Heart left ventricle (tissue), 16 donors: ENCODE measurements at regions not wholly inside any gene's neighbourhood (a gene's known extent, or its start where the extent isn't known, plus 50 kb on each side); places are given as distances from the start of the nearest gene placed in this dataset.

ENCODE experiments used
- ATAC-seq, 4 donors: fragments of 200-7000 bp; cut with Tn5 transposase; one replicate each; pipeline ENCODE4 v1.9.1; 2020 to 2022; ENCODE audit warnings: moderate library complexity in 4 of 4, mild to moderate bottlenecking in 3 of 4, moderate number of reproducible peaks in 1 of 4
- DNase-seq, 5 donors: peaks; one replicate each; pipeline ENCODE4 v3.0.0-alpha.2; 2020
- H3K27ac ChIP-seq, 12 donors: fragments of 200-600 bp; sonication (generic) in 4 of 12; one replicate each; pipeline versions ENCODE4 v1.5.0 to v1.8.0; 2016 to 2022; ENCODE audit warnings: mild to moderate bottlenecking in 2 of 12
- H3K27me3 ChIP-seq, 9 donors: fragments of 200-600 bp; sonication (generic) in 2 of 9; one replicate each; pipeline versions ENCODE4 v1.5.1 to v1.8.0; 2016 to 2022; ENCODE audit warnings: mild to moderate bottlenecking in 3 of 9
- H3K36me3 ChIP-seq, 9 donors: fragments of 200-600 bp; sonication (generic) in 2 of 9; one replicate each; pipeline versions ENCODE4 v1.5.0 to v1.8.0; 2018 to 2022; ENCODE audit warnings: mild to moderate bottlenecking in 2 of 9
- H3K4me1 ChIP-seq, 12 donors: fragments of 200-600 bp; sonication (generic) in 4 of 12; one replicate each; pipeline versions ENCODE4 v1.5.0 to v1.8.0; 2016 to 2022; ENCODE audit warnings: mild to moderate bottlenecking in 3 of 12
- H3K4me3 ChIP-seq, 12 donors: fragments of 200-600 bp; sonication (generic) in 4 of 12; one replicate each; pipeline versions ENCODE4 v1.5.0 to v1.8.0; 2017 to 2022; ENCODE audit warnings: mild to moderate bottlenecking in 9 of 12, moderate library complexity in 4 of 12
- H3K9me3 ChIP-seq, 12 donors: fragments of 200-600 bp; sonication (generic) in 4 of 12; one replicate each; pipeline versions ENCODE4 v1.5.0 to v1.8.0; 2016 to 2022; ENCODE audit warnings: mild to moderate bottlenecking in 1 of 12
- CTCF ChIP-seq, 12 donors: fragments of 200-600 bp; sonication (generic) in 4 of 12; IDR thresholded peaks; one replicate each; pipeline versions ENCODE4 v1.5.0 to v1.8.0; 2018 to 2022; ENCODE audit warnings: antibody characterized with exemption in 12 of 12, mild to moderate bottlenecking in 5 of 12
- POLR2A ChIP-seq, 2 donors: fragments of 450-650 bp; IDR thresholded peaks; one replicate each; pipeline ENCODE4 v1.6.1; 2017; ENCODE audit warnings: antibody characterized with exemption in 2 of 2, mild to moderate bottlenecking in 2 of 2, moderate library complexity in 2 of 2
- WGBS, 4 donors: extraction: QIAGEN DNeasy Blood & Tissue Kit in 2 of 4; methylation state at CpG; one replicate each; pipeline versions ENCODE4 v1.1.5 to v1.1.7; 2013 to 2018; 5-methylcytosine and 5-hydroxymethylcytosine counted together
- intact Hi-C, 10 donors: fragments of 100-400 bp; cut with DNase I; formaldehyde crosslinking; loops; one replicate each; pipeline versions ENCODE4 v1.11.1 to v1.14.2; 2022
- donor health status: ischemic (EF 13 %, LVEDD 7.1; RV severe dilation, severe dysfunction).
- donor health status: healthy with polysubstance abuse.
- donor health status: DM: no; HTN: yes; CAD: no.
- donor health status: DM: no; HTN: no; CAD: no.
- donor health status: ischemic (EF 25% LVEDD 6.9; RV normal size, moderate dysfunction).
- donor health status: ischemic (EF 25% LVEDD 5.7; RV mildly dilated, moderate dysfunction).
- donor health status: healthy.
- donor health status: DM: yes; HTN: yes; CAD: no.
- donor health status: ischemic (EF 35%, LVEDD 5.7; RV mildly dilated, moderate dysfunction).
- donor health status: nonischemic (EF 11% LVEDD 7.7; RV severe dilation, severe dysfunction).
- donor health status: DM: yes; HTN: yes; CAD: no.
- donor health status: PGD.
- donor health status: ischemic (EF 29% LVEDD 5.4; RV normal size, mild dysfunction).
- donor health status: nonischemic (EF 23%, LVEDD 6.1; RV moderate dilation, normal function).

GRCh38 chr6:103085801-103086200 lies 1692.3 kb downstream of the GRIK2 start:
- ATAC-seq (no peak), DNase-seq (no peak)
- Histone ChIP-seq H3K36me3 (no peaks in the 10 kb centered on the region), H3K4me1 (no peaks in the 10 kb centered on the region), H3K27me3 (no peaks in the 10 kb centered on the region), H3K9me3 (peaks cover 0 to under 1% (median 0%) of the 10 kb centered on the region in 12 donors), H3K27ac (no peak overlapping the region), H3K4me3 (no peak overlapping the region)
- TF ChIP-seq CTCF (IDR thresholded peaks at IDR 0.05) (no peak), POLR2A (IDR thresholded peaks at IDR 0.05) (no peak)
- intact Hi-C loops, result no loop called here

- Histone ChIP-seq H3K27ac (no peak overlapping the region), H3K27me3 (no peaks in the 10 kb centered on the region), H3K36me3 (no peaks in the 10 kb centered on the region), H3K9me3 (peaks cover 0 to 4% (median 0%) of the 10 kb centered on the region in 12 donors), H3K4me3 (no peak overlapping the region), H3K4me1 (no peaks in the 10 kb centered on the region)
- 56 to 63% (median 60%) methylated on average over 6 of the region's 6 CpGs for WGBS, 4 donors
- no peak for TF ChIP-seq CTCF (IDR thresholded peaks at IDR 0.05)
- TF ChIP-seq POLR2A (IDR thresholded peaks at IDR 0.05), result no peak
- intact Hi-C loops, result no loop called here
- no peak for ATAC-seq
- DNase-seq, result no peak
These were observed 1688.5 kb downstream of the GRIK2 start for GRCh38 chr6:103081876-103082630.

GRCh38 chr6:103081126-103081525 lies 1687.6 kb downstream of the GRIK2 start:
- Histone ChIP-seq H3K36me3 (no peaks in the 10 kb centered on the region), H3K27me3 (no peaks in the 10 kb centered on the region), H3K27ac (no peak overlapping the region), H3K4me1 (no peaks in the 10 kb centered on the region), H3K9me3 (peaks cover 0 to 4% (median 0%) of the 10 kb centered on the region in 12 donors), H3K4me3 (no peak overlapping the region)
- no peak for TF ChIP-seq CTCF (IDR thresholded peaks at IDR 0.05)
- DNase-seq, result no peak
- intact Hi-C loops, result no loop called here
- 79 to 91% (median 87%) methylated on average over 1 of the region's 1 CpG for WGBS, 4 donors
- no peak for ATAC-seq

GRCh38 chr6:103080497-103080896 lies 1687.0 kb downstream of the GRIK2 start:
- Histone ChIP-seq H3K4me1 (no peaks in the 10 kb centered on the region), H3K9me3 (peaks cover 0 to 4% (median 0%) of the 10 kb centered on the region in 12 donors), H3K4me3 (no peak overlapping the region), H3K36me3 (no peaks in the 10 kb centered on the region), H3K27me3 (no peaks in the 10 kb centered on the region), H3K27ac (no peak overlapping the region)
- intact Hi-C loops, result no loop called here
- TF ChIP-seq CTCF (IDR thresholded peaks at IDR 0.05) (no peak), POLR2A (IDR thresholded peaks at IDR 0.05) (no peak)
- DNase-seq (no peak), ATAC-seq (no peak)
- WGBS, 4 donors, result 76 to 79% (median 77%) methylated on average over 3 of the region's 3 CpGs
